PC-9 (cell line): ENCODE measurements at regions not wholly inside any gene's neighbourhood (a gene's known extent, or its start where the extent isn't known, plus 50 kb on each side); places are given as distances from the start of the nearest gene placed in this dataset.
"Not testable (repeated sequence)": the region's sequence is repeated elsewhere in the genome, so short reads cannot be mapped to it uniquely, and the experiment has no call there.

Source experiments
- BruUV-seq: library from RNA; stranded (reverse); fragments of 400-500 nt; replicated peaks from 2 replicates; lab custom pipeline; 2021; lab: Mats Ljungman, UMichigan
- CTCF ChIA-PET: fragments of 300-600 bp; sonication (Branson Sonifier 250); formaldehyde crosslinking; loops from one replicate; lab custom pipeline; 2022; ENCODE audit warnings: antibody characterized with exemption; lab: Charles Lee
- POLR2A ChIA-PET: fragments of 300-600 bp; sonication (Branson Sonifier 250); formaldehyde crosslinking; loops from one replicate; lab custom pipeline; 2022; ENCODE audit warnings: antibody characterized with exemption; ENCODE audit not compliant: unreplicated experiment; lab: Charles Lee
- DNase-seq, 2 experiments: peaks; one replicate each; pipeline versions ENCODE4 v3.0.0 to v3.0.0-alpha.2; 2015 to 2022; ENCODE audit warnings: mixed read lengths in 1 of 2
- H2AFZ ChIP-seq: fragments of 200-600 bp; sonication (generic); 2 replicates; pipeline ENCODE4 v1.8.1; 2017; ENCODE audit warnings: antibody characterized with exemption
- H3F3A ChIP-seq: fragments of 200-600 bp; sonication (generic); 2 replicates; pipeline ENCODE4 v1.8.1; 2017; ENCODE audit warnings: antibody characterized with exemption, mild to moderate bottlenecking, low read depth; ENCODE audit not compliant: insufficient read depth
- H3K27ac ChIP-seq: fragments of 200-600 bp; sonication (generic); 2 replicates; pipeline ENCODE4 v1.6.1; 2016; ENCODE audit warnings: mixed run types
- H3K27me3 ChIP-seq: fragments of 200-600 bp; sonication (generic); 2 replicates; pipeline ENCODE4 v1.6.1; 2016; ENCODE audit warnings: low read depth, mixed run types; ENCODE audit not compliant: insufficient read depth
- H3K36me3 ChIP-seq: fragments of 200-600 bp; sonication (generic); 2 replicates; pipeline ENCODE4 v1.6.1; 2016; ENCODE audit warnings: low read depth, mixed run types
- H3K4me1 ChIP-seq: fragments of 200-600 bp; sonication (generic); replicated peaks from 2 replicates; pipeline ENCODE4 v1.6.1; 2016; ENCODE audit warnings: mixed run types; ENCODE audit not compliant: insufficient read depth
- H3K4me2 ChIP-seq: fragments of 200-600 bp; sonication (generic); 2 replicates; pipeline ENCODE4 v1.6.1; 2017; ENCODE audit warnings: mixed run types
- H3K4me3 ChIP-seq: fragments of 200-600 bp; sonication (generic); 2 replicates; pipeline ENCODE4 v1.6.1; 2016; ENCODE audit warnings: mixed run types
- H3K79me2 ChIP-seq: fragments of 200-600 bp; sonication (generic); 2 replicates; pipeline ENCODE4 v1.6.1; 2017; ENCODE audit warnings: low read depth, mixed run types
- H3K9me2 ChIP-seq: fragments of 200-600 bp; sonication (generic); 2 replicates; pipeline ENCODE4 v1.8.1; 2017; ENCODE audit warnings: mild to moderate bottlenecking; ENCODE audit not compliant: insufficient read depth
- H3K9me3 ChIP-seq: fragments of 200-600 bp; sonication (generic); 2 replicates; pipeline ENCODE4 v1.8.1; 2016; ENCODE audit warnings: low read depth; ENCODE audit not compliant: insufficient read depth
- H4K20me1 ChIP-seq: fragments of 200-600 bp; sonication (generic); 2 replicates; pipeline ENCODE4 v1.8.1; 2017; ENCODE audit not compliant: insufficient read depth
- CTCF ChIP-seq: fragments of 200-600 bp; sonication (generic); conservative IDR thresholded peaks from 2 replicates; pipeline ENCODE4 v1.6.1; 2017; ENCODE audit warnings: mixed run types, antibody characterized with exemption, mild to moderate bottlenecking, moderate library complexity
- EZH2 ChIP-seq: fragments of 200-600 bp; sonication (generic); IDR thresholded peaks from 2 replicates; pipeline ENCODE4 v1.8.0; 2017; ENCODE audit warnings: antibody characterized with exemption, low read depth
- intact Hi-C: fragments of 100-400 bp; cut with micrococcal nuclease; formaldehyde crosslinking; loops from one replicate; pipeline ENCODE4 v1.10.0; 2022; ENCODE audit not compliant: unreplicated experiment

GRCh38 chr10:3563298-3563697 is 221.7 kb downstream of the KLF6 start:
- intact Hi-C loops, result no loop called here
- no TSS peak for BruUV-seq
- Histone ChIP-seq H3K27me3 (no peaks in the 10 kb centered on the region), H2AFZ (no peak overlapping the region), H3K9me2 (no peaks in the 10 kb centered on the region), H3F3A (no peaks in the 10 kb centered on the region), H4K20me1 (no peaks in the 10 kb centered on the region), H3K79me2 (no peaks in the 10 kb centered on the region), H3K4me3 (no peak overlapping the region), H3K4me1 (no peaks in the 10 kb centered on the region), H3K9me3 (no peaks in the 10 kb centered on the region), H3K27ac (no peak overlapping the region), H3K4me2 (no peak overlapping the region), H3K36me3 (no peaks in the 10 kb centered on the region)
- ChIA-PET POLR2A (no interaction called here), CTCF (no interaction called here)
- TF ChIP-seq EZH2 (no peak), CTCF (no peak)
- DNase-seq, result no peak

GRCh38 chr10:3560628-3561027 is 224.4 kb downstream of the KLF6 start:
- H3K9me2 ChIP-seq, H3K9me3 ChIP-seq, CTCF ChIA-PET, H3K4me1 ChIP-seq, BruUV-seq, H2AFZ ChIP-seq, H3K4me2 ChIP-seq, H4K20me1 ChIP-seq, H3K27me3 ChIP-seq, H3K4me3 ChIP-seq, H3K27ac ChIP-seq, POLR2A ChIA-PET, H3K79me2 ChIP-seq, H3K36me3 ChIP-seq, H3F3A ChIP-seq, intact Hi-C loops, DNase-seq: not testable (repeated sequence)

GRCh38 chr10:3559527-3559926 is 225.5 kb downstream of the KLF6 start:
- Histone ChIP-seq H3K27me3 (no peaks in the 10 kb centered on the region), H3K4me2 (no peak overlapping the region), H3K27ac (no peak overlapping the region), H4K20me1 (no peaks in the 10 kb centered on the region), H3K4me3 (no peak overlapping the region), H3K9me3 (no peaks in the 10 kb centered on the region), H3K79me2 (no peaks in the 10 kb centered on the region), H3K36me3 (no peaks in the 10 kb centered on the region), H3K4me1 (no peaks in the 10 kb centered on the region), H3F3A (no peaks in the 10 kb centered on the region), H3K9me2 (no peaks in the 10 kb centered on the region), H2AFZ (no peak overlapping the region)
- CTCF ChIA-PET, result no interaction called here
- no peak for DNase-seq
- TF ChIP-seq CTCF (no peak), EZH2 (no peak)
- intact Hi-C loops, result no loop called here
- BruUV-seq, result no TSS peak
- POLR2A ChIA-PET, result interaction anchor here (0.5 kb wide), 1 partner anchor 53 kb away, joined by 3 read pairs; no protein-coding TSS in a partner anchor

GRCh38 chr10:3559011-3559410 is 226.0 kb downstream of the KLF6 start:
- no peak overlapping the region for H3K4me3 ChIP-seq
- no peak overlapping the region for H3K4me2 ChIP-seq
- TF ChIP-seq EZH2 (no peak), CTCF (no peak)
- H3K36me3 ChIP-seq, result no peaks in the 10 kb centered on the region
- intact Hi-C loops, result no loop called here
- H3K9me3 ChIP-seq, result no peaks in the 10 kb centered on the region
- H3F3A ChIP-seq, result no peaks in the 10 kb centered on the region
- ChIA-PET POLR2A (interaction anchor here (0.5 kb wide), 1 partner anchor 53 kb away, joined by 3 read pairs; no protein-coding TSS in a partner anchor), CTCF (no interaction called here)
- no peaks in the 10 kb centered on the region for H3K4me1 ChIP-seq
- DNase-seq, result no peak
- no peak overlapping the region for H2AFZ ChIP-seq
- H3K27ac ChIP-seq, result no peak overlapping the region
- no TSS peak for BruUV-seq
- no peaks in the 10 kb centered on the region for H3K9me2 ChIP-seq
- no peaks in the 10 kb centered on the region for H3K27me3 ChIP-seq
- H4K20me1 ChIP-seq, result no peaks in the 10 kb centered on the region
- H3K79me2 ChIP-seq, result no peaks in the 10 kb centered on the region

- H3K36me3 ChIP-seq, H3F3A ChIP-seq, BruUV-seq, H3K27me3 ChIP-seq, H4K20me1 ChIP-seq, H3K9me2 ChIP-seq, H3K27ac ChIP-seq, H3K79me2 ChIP-seq, H3K4me3 ChIP-seq, H2AFZ ChIP-seq, DNase-seq, CTCF ChIA-PET, H3K9me3 ChIP-seq, H3K4me1 ChIP-seq, intact Hi-C loops, POLR2A ChIA-PET, H3K4me2 ChIP-seq: not testable (repeated sequence)
Observed at GRCh38 chr10:3556191-3557017, 228.6 kb downstream of the KLF6 start.
